NCI-H1092 treated with DMSO at 0.1 percent for 48 hours (cell line): ENCODE measurements at regions not wholly inside any gene's neighbourhood (a gene's known extent, or its start where the extent isn't known, plus 50 kb on each side); places are given as distances from the start of the nearest gene placed in this dataset.

ENCODE experiments used
- DNase-seq: peaks from one replicate; lab custom pipeline; 2025; lab: John Stamatoyannopoulos, UW

DNA sequence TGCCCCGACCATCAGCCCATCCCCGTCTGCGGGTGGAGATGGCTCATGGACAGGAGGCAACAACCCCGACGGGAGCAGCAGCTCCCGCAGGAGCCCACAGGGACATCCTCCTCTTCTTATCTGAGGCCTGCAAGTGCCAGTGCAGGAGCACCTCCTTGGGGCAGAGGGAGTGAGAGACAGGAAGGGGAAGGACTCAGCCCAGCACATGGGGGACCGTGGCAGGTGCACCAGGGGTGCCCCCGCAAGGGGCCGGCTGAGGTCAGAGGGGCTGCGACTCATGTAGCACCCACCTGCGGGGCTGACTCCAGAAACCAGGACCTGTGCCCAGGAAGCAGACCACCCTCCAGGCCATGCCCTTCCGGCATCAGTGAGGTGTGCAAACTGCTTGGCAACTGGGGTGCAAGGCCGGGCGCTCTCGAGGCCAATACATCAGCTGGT is 259.8 kb upstream of the ADAMTS16 start:
- no peak for DNase-seq

DNA sequence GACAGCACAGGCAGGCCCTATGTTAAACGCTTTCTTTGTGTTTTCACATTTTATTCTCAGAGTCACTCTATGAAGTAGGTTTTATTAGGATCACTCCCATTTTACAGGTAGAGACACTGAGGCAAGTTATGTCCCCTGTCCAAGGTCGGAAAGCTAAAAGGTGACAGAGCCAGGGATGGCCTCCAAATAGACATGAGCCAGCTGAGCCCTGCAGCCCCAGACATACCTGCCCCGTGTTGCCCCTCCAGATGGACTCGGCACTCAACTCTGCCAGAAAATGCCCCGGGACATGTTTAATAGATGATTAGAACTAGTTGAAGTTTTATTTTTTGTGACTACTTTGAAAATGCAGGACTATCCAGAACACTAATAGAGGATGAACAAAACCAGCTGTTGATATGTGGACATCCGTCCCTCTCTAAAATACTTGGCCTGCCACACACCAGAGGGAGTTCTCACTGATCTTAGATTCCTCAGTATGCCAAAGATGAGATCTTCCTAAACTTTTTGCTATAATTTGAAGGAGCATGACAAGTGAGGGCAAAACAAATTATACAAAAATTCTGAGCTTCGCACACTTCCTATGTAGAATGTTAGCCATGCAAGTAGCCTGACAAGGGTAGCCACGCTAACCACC is 258.6 kb upstream of the ADAMTS16 start:
- no peak for DNase-seq

DNA sequence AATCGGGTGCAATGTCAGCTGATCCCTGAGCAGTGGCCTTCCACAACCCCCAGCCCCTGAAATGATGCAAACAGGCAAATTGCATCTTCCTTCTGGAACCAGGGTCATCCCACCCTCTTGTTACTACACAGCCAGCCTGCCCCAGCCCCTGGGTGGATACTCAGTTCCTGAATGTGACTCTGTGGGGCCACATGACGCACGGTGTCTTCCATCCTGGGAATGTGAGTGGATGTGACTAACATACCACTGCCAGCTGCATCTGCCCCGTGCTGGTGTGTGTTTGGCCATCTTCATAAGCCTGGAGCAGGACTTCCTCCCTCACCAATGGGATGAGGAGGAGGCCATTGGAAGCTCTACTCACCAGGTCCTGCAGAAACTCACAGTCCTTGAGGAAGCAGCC is 257.9 kb upstream of the ADAMTS16 start:
- DNase-seq = no peak

DNA sequence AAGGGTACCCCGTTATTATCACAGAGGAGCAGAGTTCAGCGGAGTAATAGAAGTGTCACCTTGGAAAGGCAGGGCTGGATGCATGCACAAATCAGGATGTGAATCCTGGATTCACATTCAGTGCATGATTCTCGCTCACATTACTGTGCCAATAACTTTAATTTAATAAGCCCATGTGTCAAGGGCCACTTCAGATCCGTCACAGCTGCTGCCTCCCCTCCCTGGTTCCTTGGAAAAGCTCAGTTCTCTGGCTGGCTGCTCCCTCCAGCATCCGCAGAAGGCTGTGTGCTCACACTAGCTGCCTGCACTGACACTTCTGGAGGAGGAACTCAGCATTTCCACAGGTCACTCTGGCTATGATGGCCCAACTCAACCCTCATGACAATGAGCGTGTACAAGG is 256.8 kb upstream of the ADAMTS16 start:
- no peak for DNase-seq

DNA sequence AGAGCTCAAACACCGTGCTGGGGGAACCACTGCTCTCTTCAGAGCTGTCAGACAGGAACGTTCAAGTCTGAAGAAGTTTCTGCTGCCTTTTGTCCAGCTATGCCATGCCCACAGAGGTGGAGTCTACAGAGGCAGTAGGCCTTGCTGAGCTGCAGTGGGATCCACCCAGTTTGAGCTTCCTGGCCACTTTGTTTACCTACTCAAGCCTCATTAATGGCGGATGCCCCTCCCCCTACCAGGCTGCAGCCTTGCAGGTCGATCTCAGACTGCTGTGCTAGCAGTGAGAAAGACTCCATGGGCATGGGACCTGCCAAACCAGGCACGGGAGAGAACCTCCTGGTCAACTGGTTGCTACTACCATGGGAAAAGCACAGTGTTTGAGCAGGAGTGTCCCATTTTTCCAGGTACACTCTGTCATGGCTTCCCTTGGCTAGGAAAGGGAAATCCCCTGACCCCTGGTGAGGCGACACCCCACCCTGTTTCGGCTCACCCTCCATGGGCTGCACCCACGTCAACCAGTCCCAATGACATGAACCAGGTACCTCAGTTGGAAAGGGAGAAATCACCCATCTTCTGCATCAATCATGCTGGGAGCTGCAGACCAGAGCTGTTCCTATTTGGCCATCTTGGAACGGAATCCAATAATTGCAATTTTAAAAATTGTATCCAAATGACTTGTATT is 246.9 kb upstream of the ADAMTS16 start:
- DNase-seq = no peak

DNA sequence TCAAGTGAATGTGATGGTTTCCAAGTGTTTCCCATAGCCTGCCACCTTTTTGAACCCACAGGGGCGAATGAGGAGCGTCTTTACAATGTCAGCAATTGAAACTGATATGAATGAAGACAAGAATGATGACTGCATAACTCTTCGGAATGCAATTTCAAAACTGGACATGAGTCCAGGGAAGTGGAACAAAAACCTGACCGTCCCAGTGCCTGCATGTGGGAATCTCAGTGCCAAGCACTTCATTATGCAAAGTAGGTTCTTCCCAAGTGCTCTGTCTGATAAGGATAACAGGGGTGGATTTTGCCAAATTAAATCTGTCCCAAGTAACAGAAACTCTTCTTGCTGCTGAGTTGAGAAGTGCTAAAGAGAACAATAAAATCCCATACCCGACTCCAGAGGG is 243.8 kb upstream of the ADAMTS16 start:
- DNase-seq = no peak

DNA sequence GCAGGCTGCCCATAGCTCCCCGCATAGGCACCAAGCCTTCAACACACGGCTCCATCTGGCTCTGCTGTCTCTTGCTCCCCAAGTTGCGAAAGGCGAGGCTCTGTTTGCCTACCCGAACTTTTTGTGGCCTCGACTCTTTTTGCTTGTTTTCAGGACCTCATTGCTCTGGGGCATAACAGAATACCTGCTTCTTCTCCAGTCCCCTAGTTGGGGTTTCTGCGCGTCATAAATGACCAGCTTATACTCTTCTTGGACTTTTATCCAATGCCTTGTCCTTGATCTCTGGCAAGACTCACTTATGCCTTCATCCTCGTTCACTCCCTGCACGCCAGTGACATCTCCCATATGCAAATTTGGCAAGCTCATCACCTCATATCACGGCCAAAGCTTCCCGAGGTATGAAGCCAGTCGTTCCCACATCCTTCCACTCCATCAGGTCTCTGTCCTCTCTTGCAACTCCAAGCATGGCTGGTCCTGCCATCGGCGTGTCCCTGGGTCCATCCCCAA is 238.8 kb upstream of the ADAMTS16 start:
- DNase-seq = no peak

DNA sequence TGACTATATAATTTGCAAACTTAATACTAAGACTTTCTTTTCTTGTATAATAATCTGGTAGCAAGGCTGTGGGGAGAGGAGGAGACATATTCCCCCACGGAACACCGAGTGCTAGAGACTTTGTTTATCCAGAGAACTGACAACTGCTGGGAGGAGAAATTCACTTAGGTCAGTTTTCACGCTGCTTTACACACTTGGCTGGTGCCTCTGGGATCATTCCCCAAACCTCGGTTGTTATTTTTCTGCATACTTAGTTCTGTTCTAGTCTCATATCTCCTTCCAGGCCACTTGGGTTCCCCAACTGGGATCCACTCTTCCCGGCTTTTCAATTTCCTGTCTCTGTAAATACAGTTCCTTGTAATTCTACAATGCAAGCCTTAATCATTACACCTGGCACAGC is 238.2 kb upstream of the ADAMTS16 start:
- no peak for DNase-seq

DNA sequence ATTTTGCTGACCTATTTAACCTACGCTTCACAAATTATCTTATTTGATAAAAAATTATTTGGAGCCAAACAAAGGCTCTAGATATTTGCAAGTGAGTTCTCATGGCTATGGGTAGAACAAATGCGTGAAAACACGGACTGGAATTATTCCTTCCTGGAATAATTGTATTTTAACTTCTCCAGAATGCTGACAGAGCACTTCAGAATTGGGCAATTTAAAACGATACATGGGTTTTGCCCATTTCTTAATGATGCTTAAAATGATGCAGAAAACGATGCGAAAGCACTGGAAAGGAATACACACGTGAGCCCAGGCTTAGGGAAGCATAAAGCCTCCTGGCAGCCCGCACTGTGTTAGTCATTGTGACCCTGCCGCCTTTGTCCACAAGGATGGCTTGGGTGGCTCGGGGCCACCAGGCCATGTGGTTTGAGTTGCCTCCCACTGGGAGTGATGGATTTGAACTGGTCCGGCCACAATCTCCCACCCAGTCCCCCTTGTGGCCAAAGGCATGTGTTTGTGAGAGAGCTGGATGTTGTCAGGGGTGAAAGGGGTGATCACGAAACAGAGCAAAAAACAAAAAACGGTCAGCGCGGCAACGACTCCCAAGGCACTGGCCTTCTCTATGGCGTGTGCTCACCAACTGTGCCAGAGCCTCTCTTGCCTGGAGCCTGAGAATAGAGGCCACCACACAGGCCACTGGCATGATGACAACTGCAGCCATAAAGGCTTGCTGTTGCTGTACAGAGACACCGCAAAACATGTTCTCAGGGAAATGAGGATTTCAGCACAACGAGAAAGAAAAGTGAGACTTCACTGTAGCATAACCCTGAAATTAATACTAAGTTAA is 234.2 kb upstream of the ADAMTS16 start:
- DNase-seq = no peak

DNA sequence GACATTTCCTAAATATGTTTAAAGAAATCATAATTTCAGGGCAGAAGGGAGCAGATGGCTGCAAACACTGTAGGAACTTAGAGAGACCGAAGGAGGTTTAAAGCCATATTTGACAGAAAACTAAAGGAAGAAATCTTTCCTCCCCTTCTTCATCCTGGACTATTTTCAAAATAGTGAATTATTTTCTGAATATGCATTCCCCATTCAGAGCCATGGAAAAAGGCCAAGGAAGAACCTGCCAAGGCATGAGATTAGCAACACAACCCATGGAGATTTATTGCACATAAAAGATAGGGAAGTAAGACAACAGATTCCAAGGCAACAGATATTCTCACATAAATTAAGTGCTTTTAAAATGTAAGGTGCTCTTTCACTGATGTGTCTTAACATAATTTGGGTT is 233.3 kb upstream of the ADAMTS16 start:
- DNase-seq = no peak

DNA sequence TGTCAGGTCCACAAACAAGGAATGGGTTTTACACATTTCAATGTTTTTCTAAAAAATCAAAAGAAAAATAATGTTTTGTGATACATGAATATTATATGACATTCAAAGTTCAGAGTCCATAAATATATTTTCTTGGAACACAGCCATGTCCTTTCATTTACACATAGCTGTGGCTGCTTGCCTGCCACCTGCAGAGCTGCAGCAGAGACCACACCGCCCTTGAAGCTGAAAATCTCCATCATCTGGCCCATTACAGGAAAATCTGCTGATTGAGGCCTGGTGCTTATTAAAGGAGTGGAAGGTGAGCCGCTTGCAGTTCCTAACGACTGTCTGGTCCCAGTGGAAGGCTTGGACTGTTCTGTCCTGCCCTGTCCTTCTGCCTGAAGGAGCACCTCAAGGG is 232.6 kb upstream of the ADAMTS16 start:
- no peak for DNase-seq

DNA sequence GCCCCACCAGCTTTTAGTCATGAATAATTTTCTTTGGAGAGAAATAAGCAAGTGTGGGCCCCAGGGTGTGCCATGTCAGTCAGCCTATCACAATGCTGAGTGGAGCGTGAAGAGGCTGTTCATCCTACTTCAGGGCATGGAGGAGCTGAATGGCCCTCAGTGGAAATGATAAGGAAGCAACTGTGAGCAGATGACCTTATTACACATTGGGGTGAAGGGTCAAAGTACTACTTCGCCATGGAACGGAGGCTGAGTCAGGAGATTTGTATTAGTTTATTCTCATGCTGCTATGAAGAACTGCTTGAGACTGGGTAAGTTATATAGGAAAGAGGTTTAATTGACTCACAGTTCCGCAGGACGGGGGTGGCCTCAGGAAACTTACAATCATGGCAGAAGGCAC is 231.0 kb upstream of the ADAMTS16 start:
- DNase-seq = no peak

DNA sequence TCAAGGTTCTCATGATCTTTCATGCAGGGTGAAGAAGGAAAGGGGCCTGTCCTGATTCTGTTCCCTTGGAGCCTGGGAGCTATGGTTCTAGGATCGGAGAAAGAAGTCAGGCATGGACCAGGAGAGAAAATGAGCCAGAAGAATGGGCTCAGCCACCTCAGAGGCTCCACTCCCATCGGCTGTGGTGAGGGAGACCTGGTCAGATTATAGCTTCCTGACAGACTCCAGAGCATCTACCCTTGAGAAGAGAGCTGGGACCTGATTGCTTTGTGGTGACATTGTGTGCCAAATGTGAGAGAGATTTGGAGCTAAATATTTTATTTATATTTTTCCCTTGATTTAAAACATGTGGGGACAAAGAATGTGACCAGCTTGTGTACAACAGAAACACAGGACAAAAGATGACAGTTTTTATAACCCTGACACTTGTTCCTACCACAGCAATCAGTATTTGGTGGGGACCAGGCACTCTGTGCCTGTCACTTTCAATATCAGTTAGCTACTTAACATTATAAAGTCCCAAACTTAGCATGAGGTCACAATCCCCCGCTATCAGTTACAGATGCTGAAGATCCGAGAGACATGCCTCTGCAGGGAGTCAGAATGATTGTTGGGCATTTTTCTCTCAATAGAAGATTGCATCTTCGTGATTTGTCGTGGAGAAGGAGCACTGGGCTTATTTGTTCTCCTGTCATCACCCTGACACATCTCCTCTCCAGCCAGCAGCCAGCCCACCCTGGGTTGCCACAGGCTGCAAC is 228.3 kb upstream of the ADAMTS16 start:
- no peak for DNase-seq

DNA sequence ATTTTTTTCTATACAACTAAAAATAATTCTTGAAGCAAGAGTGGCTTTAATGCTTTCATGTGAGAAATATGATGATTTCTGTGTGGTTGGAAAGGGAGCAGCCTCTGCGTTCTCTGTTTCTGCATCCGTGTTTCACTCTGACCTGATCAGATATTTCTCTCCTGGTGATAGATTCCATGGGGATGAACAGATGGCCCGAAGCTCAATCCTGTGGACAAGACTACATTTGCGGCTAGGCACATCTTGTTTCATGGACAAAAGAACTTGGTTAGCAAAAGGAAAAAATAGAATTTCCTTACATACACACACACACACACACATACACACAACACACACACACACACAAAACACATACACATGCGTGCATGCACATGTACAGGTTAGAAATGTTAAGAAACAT is 218.2 kb upstream of the ADAMTS16 start:
- DNase-seq = no peak

DNA sequence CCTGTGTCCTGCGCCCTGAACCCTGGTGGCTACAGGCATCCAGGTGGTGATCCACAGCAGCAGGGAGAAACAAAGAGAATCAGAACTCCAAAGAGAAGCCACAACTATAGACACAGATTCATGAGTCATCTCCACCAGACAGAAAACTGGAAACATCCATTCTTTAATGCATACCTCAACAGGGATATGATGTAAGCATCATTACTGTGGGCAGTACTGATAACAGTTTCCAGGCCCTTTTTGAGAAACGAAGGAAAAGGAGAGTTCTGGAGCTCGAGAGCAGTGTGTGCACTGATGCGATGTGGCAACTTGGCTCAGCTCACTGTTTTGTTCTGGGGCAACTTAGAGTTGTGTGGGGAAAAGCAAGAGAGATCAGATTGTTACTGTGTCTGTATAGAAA is 215.6 kb upstream of the ADAMTS16 start:
- DNase-seq = no peak

DNA sequence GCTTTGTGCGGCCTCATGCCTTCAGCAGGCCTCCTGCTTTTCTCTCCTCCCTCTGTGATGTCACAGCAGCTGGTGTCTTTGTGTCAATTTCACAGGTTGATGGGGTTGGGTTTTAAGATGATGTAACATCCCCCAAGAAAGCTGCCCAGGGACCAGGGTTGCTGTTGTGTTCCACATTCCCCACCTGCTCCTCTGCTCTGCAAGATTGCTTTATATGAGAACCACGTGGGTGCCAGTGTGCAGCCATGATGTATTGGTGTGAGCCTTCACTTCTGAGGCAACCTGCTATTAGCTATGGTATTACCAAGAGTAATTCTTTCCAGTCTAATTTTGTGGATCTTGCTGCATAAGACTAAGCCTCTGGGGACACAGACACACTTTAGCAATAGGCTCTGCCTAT is 213.0 kb upstream of the ADAMTS16 start:
- DNase-seq = no peak

DNA sequence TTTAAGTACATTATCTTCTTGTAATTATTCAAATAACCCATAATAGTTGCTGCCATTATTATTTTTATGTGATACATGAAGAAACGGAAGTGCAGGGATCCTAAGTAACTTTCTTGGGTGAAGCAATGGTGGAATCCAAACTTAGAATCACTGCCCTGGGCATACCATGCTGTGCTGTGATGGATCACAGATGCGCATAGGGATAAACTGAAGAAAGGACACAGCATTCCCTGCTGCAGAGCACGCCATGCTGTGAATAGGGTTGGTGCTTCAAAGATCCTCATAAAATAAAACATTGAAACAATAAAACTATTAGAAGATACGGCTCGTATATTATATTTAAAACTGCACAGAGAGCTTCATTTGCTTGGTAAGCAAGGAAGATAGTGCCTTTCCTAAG is 211.7 kb upstream of the ADAMTS16 start:
- DNase-seq = no peak

DNA sequence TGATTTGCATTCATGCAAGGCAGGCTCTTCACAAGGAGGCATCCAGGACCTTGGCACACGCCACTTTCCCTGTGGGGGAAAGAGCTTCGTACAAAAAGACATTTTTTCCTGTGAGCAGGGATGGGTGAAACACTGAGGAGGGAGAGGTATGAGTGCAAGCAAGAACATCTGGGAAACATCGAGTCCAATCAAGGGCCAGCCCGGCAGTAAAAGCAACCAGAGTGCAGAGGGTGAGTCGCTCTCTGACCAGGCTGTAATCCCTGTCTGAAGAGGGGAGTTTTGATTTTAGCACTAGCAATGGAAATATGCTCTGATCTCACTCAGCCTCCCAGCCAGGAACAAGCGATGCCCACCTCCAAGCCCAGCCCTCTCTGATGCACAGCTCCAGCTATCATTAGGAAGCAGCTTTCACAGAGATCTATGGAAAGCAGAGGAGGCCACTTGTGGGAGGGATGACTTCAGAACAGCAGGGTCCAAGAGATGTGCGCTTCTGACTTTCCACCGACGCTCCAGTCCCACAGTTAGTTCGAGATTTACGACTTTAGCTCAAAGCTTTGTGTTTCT is 211.0 kb upstream of the ADAMTS16 start:
- no peak for DNase-seq

DNA sequence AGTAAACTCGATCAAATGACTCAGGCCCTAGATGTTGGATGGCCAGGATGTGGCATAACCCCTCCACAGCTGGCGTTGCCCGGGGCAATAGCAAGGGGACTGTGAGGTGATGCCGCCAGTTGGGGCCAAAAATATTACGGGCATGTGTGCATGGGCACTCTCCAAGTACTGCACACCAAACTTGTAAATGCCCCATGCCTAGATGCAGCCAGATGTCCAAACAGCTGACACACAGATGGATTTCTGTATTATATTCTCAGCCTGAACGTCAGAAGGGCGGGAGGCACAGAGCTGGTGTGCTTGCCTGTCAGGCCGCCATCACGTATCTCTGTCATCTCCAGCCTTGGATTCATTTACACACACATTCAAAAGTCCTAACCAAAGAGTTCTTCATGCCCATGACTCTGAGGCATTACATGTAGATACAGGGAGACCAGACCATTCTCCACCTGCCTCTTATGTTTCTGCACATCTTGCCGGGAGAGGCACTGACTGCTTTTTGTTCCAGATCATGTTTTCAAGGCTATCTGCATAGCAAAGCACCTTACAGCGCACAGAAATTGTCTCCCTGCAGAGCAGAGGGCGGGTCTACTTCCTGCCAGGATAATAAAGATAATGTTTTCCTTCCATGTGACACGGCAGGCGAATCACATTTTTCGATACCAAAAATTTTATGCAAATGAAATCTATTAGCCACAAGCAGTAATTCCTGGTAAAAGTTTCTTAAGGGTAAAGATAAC is 200.9 kb upstream of the ADAMTS16 start:
- DNase-seq = no peak

DNA sequence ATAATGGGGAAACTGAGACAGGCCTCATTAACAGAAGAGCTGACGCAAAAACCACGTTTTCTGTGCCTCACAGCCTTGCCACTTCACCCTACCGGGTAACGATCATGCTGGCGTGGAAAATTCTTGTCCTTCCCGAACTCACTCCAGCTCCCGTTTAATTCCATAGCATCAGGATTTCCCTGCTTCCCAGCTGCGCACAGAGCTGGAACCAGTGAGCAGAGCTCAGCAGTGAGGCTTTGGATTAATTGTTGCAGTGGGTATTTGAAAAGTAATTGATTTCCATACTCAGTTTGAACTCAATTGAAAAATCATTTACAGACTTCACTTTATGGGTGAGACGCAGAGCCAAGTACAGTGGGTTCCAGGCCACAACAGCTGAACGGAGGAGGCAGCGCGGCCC is 199.0 kb upstream of the ADAMTS16 start:
- no peak for DNase-seq
